HG02623 (cell line): ENCODE measurements at regions not wholly inside any gene's neighbourhood (a gene's known extent, or its start where the extent isn't known, plus 50 kb on each side); places are given as distances from the start of the nearest gene placed in this dataset.

Experiments
- ATAC-seq: cut with Tn5 transposase; IDR thresholded peaks from one replicate; pipeline ENCODE4 v1.9.1; 2021; ENCODE audit warnings: moderate library complexity; ENCODE audit not compliant: unreplicated experiment

DNA sequence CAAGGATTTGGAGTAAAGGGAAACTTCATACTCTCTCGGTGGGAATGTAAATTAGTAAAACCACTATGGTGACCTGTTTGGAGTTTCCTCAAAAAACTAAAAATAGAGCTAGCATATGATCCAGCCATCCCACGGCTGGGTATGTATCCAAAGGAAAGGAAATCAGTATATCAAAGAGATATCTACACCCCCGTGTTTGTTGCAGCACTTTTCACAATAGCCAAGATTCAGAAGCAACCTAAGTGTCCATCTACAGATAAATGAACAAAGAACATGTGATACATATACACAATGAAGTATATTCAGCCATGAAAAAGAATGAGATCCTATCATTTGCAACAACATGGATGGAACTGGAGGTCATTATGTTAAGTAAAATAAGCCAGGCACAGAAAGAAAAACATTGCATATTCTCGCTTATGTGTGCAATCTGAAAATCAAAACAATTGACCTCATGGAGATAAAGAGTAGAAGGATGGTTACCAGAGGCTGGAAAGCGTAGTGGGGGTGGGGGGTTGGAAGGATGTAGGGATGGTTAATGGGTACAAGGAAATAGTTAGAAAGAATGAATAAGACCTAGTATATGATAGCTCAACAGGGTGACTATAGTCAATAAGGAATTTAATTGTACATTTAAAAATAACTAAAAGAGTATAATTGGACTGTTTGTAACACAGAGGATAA lies 468.0 kb downstream of the BCAT1 start:
- ATAC-seq: no peak

DNA sequence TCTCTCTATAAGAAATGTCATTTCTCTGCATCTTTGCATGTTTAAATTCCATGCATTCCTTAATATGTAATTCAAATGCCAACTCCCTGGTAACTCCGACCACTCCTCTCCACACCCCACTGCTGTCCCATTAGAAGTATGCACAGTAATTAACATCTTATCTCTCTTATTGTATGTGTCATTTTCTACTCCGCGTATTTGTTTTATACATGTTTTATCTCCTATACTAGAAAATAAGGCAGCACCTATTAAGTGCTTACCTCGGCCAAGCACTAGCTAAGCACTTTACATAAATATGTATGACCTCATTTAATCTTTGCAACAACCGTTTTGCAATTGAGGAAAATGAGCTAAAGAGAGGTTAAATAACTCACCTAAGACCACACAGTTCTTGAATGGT lies 469.8 kb downstream of the BCAT1 start:
- no peak for ATAC-seq

DNA sequence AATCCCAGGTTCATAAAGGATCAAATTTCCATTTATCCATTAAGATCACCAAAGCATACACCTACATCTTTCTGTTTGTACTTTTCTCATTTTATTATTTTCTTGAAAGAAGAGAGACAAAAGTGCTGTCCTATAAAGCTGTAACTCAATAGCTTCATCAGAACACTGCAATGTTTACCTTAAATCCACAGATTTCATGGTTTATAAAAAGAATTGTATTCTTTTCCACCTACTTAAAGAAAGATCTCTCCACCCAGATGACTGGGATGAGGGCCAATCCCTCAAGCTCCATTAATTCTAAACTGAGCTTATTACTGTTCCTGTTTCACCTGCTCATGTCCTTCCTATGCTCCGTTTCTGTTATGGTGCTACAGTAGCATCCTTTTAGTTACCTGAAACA lies 470.6 kb downstream of the BCAT1 start:
- ATAC-seq: no peak

DNA sequence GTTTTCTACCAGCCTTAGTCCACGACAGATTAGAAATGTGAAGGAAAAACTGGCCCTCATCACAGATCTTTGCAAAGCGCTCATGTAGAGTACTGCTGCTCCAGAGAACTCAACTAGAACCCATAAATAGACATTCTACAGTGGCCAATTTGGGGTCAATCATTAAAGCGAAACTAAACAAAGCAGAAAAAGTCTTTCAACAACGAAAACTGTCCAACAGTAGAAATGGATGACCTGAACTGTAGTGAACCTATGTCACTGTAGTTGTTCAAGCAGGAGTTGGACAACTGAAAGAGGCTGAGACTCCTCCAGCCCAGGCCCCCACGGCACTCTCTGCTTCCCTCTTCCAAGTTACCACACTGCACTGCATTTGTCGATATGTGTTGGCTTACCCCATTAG lies 472.6 kb downstream of the BCAT1 start:
- ATAC-seq: no peak

DNA sequence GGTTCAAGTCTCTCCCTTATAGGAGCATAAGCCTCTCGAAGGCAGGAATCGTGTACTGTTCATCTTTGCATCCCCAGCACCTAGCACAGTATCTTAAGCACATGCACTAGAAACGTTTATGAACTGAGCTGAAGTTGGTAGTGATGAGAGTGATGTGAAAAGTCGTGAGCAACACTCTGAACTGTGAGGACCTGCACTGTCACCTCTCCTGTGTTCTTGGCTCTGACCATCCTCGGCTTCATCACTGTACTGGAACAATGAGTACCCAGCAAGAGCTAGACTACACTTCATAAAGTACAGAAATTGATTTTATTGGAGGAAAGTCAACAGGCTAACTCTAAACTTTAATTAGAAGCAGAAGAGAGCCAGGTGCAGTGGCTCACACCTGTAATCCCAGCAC lies 473.6 kb downstream of the BCAT1 start:
- no peak for ATAC-seq

DNA sequence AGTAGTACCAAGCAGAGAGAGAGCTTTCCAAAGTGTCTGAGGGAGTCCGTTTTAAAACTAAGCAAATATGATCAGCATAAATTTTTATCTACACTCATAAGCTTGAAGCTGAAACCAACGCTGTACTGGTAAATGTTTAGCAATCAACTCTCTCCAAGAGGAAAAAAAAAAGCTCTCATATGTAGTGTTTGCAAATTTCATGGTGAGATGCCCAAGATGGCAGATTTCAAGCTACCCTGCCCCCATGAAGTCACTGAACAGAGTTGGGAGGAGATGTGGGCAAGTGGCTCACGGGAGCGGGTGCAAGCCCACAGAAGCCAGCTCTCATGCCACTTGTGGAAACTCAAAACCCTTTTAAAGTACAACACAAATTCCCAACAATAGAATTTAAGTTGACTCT lies 475.8 kb downstream of the BCAT1 start:
- no peak for ATAC-seq

DNA sequence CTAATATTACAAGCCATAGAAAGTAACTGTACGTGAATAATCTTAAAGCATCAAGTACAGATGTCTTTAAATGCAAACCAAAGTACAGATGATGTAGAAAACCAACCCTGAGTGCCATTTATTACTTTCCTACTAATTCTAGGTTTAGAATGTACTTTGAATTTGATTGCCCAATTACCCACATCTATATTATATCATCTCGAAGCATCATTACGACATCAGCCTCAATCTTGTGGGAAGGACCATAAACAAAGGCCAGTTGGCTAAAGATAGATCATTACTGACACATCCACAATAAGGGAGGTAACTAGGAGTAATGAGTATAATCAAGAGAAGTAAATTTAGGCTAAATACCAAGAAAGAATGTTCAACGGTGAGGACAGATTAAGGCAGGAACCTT lies 478.9 kb downstream of the BCAT1 start:
- ATAC-seq: no peak

DNA sequence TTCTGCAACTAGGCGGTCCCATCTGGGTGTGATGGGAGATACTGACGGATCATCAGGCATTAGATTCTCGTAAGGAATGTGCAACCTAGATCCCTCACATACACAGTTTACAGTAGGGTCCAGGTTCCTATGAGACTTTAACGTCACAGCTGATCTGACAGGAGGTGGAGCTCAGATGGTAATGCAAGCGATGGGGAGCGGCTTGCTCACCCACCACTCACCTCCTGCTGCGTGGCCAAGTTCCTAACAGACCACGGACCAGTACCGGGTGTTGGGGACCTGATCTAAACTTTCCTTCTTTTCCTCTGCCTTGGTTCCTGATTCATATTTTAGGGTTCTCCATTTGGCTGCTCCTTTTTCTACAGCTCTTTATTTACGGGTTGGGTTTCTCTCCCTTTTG lies 479.8 kb downstream of the BCAT1 start:
- no peak for ATAC-seq

DNA sequence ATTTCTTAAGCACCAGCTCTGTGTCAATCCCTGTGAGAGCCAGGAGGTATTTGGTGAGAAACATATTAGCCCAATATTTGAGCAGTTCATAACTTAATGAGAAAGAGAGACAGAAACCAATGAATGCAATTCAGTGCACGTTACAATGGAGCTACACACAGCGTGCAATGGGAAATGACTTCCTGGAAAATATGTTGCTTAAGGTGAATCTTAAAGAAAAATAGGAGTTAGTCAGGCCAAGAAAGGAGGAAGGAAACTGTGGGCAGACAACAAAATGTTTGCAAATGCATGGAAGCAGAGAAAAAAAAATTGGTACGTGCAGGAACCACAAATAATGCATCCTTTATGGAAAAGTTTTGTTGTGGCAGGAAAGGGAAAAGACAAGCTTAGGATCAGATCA lies 481.7 kb downstream of the BCAT1 start:
- no peak for ATAC-seq

DNA sequence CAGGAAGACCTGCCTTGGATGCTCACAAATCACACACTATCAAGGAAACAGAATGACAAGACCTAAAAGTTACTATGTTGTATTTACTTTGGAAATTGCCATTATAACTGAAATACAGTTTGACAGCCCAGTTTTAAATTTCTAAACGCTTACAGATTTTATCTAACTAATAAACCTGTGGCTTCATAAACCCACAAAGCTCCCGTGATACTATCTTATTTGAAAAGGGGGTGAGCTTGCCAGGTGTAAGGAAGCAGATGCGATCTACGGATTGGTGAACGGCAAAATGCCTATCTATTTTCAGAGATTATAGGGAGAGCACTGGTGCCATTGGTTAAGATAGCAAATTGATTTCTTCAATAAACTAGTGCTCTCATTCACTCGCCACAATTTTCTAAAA lies 485.5 kb downstream of the BCAT1 start:
- ATAC-seq: no peak

DNA sequence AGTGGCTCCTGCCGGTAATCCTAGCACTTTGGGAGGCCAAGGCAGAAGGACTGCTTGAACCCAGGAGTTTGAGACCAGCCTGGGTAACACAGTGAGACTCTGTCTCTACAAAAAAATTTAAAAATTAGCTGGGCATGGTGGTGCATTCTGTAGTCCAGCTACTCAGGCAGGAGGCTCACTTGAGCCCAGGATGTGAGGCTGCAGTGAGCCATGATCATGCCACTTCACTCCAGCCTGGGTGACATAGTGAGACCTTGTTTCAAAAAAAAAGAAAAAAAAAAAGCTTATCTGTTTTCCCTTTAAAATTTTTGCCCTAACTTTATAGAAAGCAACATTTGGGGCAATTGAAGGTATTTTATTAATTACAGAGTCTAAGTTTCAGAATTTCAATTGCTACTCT lies 486.0 kb downstream of the BCAT1 start:
- no peak for ATAC-seq

DNA sequence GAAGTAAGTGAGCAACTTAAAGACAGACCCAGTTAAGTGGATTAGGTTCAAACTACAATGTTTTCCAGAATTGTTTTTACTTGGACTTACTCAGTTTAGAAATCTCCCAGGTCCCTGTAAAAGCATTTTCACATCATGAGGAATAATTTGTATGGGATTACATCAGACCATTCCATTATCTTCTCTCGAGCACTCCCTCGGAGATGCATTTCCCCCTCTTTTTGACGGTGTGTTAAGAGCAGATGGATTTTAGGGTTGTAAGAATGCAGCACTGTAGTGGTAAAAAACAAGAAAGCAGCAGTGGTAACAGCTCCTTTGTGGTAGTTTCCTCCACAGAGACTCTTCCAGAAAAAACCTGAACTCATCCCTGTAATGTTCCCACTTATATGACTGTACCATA lies 488.4 kb downstream of the BCAT1 start:
- ATAC-seq: no peak

DNA sequence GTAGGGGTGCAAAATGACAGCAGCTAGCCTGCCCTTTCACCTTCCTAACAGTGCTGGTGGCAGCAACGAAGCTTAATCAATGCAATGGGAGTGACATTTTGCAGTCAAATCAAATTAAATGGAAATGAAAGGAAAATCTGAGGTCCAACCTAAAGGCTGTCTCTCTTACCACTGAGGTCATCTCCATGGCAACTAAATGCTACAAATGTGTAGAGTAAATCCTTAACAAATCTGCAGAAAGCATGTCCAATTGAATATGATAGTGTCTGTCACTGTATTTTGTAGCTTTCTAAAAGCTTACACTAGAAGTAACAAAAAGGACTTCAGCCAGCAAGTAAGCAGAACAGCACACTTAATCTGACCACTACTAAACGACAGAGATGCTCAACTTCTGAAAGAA lies 488.8 kb downstream of the BCAT1 start:
- no peak for ATAC-seq

DNA sequence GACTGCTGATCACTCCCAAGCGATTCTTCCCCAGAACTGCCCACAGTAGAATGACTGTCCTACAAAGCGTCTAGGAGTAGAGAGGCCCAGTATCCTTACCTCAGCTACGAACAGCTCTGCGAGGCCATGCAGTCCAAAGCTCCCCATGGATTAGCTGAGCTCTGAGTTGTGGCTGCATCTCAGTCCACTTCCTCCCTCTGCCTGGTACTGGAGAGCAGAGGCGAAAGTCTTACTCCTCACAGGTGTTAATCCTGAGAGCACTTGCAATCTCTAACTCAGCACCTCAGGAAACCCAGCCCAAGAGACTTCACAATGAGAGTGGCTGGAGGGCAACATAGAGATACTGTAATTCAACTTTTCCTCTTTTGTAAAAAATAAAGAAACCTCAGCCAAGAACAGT lies 493.1 kb downstream of the BCAT1 start:
- ATAC-seq: no peak

DNA sequence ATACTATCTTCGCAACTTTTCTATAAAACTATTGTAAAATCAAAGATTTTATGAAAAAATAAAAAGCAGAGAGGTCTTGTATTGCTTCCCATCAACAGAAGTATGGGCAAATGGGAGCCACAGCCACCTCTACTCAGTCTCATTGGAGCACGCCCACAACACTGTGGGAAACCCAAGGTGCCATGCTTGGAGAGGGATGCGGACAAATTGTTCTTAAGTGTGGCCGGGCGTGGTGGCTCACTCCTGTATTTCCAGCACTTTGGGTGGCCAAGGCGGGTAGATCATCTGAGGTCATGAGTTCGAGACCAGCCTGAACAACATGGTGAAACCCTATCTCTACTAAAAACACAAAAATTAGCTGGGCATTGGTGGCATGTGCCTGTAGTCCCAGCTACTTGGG lies 498.2 kb upstream of the SOX5 start:
- no peak for ATAC-seq

DNA sequence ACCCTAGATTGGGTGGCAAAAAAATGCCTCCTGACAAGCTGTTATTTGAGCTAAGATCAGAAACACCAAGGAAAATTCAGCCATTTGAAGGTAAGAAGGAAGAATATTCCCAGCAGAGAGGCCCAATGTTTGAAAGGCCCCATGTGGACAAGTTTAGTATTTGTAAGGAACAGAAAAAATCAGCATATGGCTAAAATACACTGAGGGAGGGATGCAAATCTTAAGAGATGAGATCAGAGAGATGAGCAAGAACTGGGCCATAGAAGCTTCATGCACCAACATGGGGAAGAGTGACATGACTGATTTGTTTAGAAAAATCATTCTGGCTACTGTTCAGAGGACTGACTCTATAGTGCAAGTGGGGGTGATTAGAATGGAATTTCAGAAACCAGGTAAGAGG lies 496.8 kb upstream of the SOX5 start:
- no peak for ATAC-seq

DNA sequence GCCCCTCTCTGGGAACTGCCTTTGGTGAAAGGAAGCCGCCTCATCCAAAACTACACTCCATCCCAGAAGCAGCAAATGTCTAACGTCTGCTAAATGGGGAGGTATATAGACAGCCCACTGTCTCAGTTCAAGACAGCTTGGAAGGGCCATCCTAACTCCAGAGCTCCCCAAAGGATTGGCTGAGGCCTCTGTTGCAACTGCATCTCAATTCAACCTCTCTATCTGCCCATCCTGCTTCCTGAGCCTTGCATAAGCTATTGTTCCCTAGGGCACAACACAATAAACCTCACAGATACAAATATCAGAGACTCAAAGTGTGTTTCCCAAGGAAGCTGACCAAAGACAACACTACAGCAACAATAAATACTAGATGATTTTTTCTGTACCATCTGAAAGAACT lies 495.2 kb upstream of the SOX5 start:
- ATAC-seq: no peak

DNA sequence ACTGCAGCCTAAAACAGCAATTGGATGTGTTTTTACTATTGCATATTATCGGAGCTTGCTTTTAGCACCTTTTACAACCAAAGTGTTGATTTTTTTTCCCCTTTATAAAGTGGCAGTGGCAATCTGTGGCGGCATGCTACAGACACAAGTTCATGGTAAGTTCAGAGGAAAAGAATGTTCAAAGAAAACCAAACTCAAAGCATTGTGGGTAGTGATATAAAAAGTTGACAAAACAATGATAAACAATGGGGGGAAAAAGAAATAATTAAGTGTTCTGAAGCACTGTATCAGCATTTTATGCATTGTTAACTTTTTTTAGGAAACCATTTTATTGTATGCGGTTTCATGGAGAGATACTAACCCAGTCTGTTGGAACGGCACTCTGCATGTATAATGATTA lies 492.0 kb upstream of the SOX5 start:
- ATAC-seq: no peak

DNA sequence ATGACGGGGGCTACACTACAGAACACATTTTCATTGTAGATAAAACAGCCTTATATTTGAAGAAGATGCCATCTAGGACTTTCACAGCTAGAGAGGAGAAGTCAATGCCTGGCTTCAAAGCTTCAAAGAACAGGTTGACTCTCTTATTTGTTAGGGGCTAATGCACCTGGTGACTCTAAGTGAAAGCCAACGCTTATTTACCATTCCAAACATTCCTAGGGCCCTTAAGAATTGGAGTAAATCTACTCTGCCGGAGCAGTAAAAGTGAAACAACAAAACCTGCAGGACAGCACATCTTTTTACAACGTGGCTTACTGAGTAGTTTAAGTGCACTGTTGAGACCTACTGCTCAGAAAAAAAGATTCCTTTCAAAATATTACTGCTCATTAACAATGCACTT lies 487.2 kb upstream of the SOX5 start:
- no peak for ATAC-seq

DNA sequence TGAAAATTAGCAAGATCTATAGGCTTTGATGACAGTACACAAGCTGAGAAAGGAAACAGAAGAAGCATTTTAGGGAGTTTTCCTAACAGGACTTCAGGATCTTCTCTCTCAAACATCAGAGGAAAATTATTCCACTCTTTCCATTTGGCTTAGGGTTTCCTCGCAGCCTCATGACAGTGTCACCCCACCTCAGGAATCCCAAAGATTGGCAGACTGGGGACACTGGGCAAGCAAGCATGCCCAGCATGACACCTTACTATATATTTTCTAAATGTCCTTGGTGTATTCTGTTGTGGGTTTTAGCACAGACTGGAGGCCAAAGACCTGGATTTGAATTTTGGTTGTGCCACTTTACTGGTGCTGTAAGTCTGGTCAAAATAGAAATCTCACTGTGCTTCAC lies 482.4 kb upstream of the SOX5 start:
- no peak for ATAC-seq

DNA sequence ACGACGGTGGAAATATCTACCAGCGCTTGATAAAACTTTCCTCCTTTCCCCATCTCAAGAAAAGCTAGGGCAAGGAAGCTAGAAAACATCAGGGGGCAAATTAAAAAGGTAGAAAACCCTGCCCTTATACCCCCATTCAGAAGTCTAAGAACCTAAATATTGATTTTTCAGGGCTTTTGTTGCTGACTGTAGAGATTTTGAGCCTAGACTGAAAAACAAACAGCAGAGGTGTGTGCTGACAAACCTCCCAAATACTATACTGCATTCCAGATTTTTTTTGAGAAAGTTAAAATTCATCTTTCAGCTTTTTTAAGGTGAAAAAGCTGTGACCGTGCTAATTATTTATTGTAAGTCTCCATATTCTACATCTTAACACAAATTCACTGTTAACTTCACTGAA lies 478.3 kb upstream of the SOX5 start:
- ATAC-seq: no peak

DNA sequence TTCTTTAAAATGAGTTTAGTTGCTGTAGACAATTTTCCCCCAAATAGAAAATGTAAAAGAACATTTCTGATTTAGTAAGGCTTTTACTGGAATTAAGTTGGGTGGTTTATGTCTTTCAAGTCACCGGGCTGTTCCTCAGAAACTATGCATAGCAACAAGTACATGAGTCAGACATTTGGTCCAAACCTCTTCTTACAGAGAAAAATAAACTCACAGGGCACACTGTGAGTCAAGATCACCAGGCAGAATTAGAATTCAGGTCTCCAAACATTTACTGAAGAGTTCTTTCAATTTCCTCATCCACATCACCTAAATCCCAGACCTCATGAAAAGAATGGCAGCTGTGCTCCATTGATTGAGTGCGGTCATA lies 476.1 kb upstream of the SOX5 start:
- no peak for ATAC-seq

DNA sequence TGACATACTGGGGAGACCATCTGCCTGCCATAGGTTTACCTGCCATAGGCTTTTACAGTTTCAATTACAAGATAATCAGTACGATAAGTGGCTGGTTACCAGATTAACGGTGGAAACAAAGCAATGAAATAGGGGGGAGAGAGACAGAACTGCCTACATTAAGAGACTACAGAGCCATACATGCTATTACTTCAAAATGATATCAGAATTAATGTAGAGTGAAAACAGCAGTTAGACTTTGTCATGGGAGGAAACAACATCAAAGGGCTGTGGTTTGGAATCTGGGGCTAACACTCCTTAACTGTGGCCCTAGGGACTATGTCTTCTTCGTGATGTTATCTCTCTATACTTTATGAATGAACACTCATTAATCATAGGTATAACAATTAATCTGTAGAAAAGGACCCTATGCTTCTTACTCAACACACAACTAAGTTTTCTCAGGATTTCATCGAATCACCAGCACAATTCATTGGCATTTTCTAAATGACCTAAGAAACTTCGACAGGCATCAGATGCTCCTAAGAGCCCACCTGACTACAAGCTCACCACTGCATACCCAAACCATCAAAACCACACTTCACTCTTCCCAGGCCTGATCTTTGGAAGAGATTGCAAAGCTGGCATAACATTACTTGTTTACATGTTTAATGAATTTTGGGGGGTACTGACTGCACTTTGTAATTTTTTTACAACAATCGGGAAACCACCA lies 475.6 kb upstream of the SOX5 start:
- no peak for ATAC-seq
